Neuronal stem cell (in vitro differentiated cells): ENCODE measurements at regions not wholly inside any gene's neighbourhood (a gene's known extent, or its start where the extent isn't known, plus 50 kb on each side); places are given as distances from the start of the nearest gene placed in this dataset.
"Not testable (repeated sequence)": the region's sequence is repeated elsewhere in the genome, so short reads cannot be mapped to it uniquely, and the experiment has no call there.

Source experiments
- DNase-seq: peaks from one replicate; pipeline ENCODE4 v3.0.0-alpha.2; 2013; ENCODE audit warnings: low spot score
- H2AFZ ChIP-seq: one replicate; pipeline ENCODE4 v1.6.1; 2013; ENCODE audit warnings: mild to moderate bottlenecking, low read length, inconsistent platforms
- H2AK5ac ChIP-seq: 2 replicates; pipeline ENCODE4 v1.6.1; 2013; ENCODE audit warnings: low read depth, mild to moderate bottlenecking, inconsistent platforms, low read length, moderate library complexity, mixed read lengths
- H2BK120ac ChIP-seq: 2 replicates; pipeline ENCODE4 v1.6.1; 2013; ENCODE audit warnings: low read depth, mild to moderate bottlenecking, inconsistent platforms, low read length, moderate library complexity, mixed read lengths
- H2BK12ac ChIP-seq: one replicate; pipeline ENCODE4 v1.6.1; 2013; ENCODE audit warnings: low read length, inconsistent platforms
- H2BK15ac ChIP-seq: 2 replicates; pipeline ENCODE4 v1.6.1; 2013; ENCODE audit warnings: mild to moderate bottlenecking, low read length, inconsistent platforms, mixed read lengths
- H2BK5ac ChIP-seq: one replicate; pipeline ENCODE4 v1.6.1; 2013; ENCODE audit warnings: inconsistent platforms, mild to moderate bottlenecking, low read length, moderate library complexity
- H3K14ac ChIP-seq: one replicate; pipeline ENCODE4 v1.6.1; 2013; ENCODE audit warnings: low read length, inconsistent platforms
- H3K18ac ChIP-seq: 2 replicates; pipeline ENCODE4 v1.6.1; 2013; ENCODE audit warnings: low read length, inconsistent platforms
- H3K23ac ChIP-seq: 2 replicates; pipeline ENCODE4 v1.6.1; 2013; ENCODE audit warnings: low read depth, mild to moderate bottlenecking, mixed read lengths, low read length, inconsistent platforms; ENCODE audit not compliant: poor library complexity
- H3K27ac ChIP-seq: replicated peaks from 3 replicates; pipeline ENCODE4 v1.5.1; 2013; ENCODE audit warnings: low read length, inconsistent platforms
- H3K27me3 ChIP-seq, 3 experiments: 2 replicates each; pipeline ENCODE4 v1.6.1; 2013; ENCODE audit warnings: low read length in 3 of 3, mild to moderate bottlenecking in 2 of 3, inconsistent platforms in 1 of 3, low read depth in 1 of 3, mixed read lengths in 1 of 3, moderate library complexity in 1 of 3; ENCODE audit not compliant: control insufficient read depth in 3 of 3, insufficient read depth in 3 of 3
- H3K36me3 ChIP-seq, 2 donors: replicated peaks in 1 of 2; 2 replicates each; pipeline ENCODE4 v1.6.1; 2013; ENCODE audit warnings: low read length in 2 of 2; ENCODE audit not compliant: control insufficient read depth in 2 of 2, insufficient read depth in 2 of 2
- H3K4ac ChIP-seq: 2 replicates; pipeline ENCODE4 v1.6.1; 2013; ENCODE audit warnings: inconsistent platforms, mild to moderate bottlenecking, low read length, moderate library complexity
- H3K4me1 ChIP-seq, 2 donors: 1 replicate in 1 of 2; 2 replicates in 1 of 2; pipeline ENCODE4 v1.6.1; 2013; ENCODE audit warnings: low read length in 2 of 2, low read depth in 1 of 2; ENCODE audit not compliant: control insufficient read depth in 2 of 2, insufficient read depth in 1 of 2
- H3K4me2 ChIP-seq: one replicate; pipeline ENCODE4 v1.6.1; 2013; ENCODE audit warnings: mild to moderate bottlenecking, low read length, inconsistent platforms; ENCODE audit not compliant: insufficient read depth, poor library complexity, severe bottlenecking
- H3K4me3 ChIP-seq, 2 donors: 2 replicates each; pipeline ENCODE4 v1.5.1; 2013; ENCODE audit warnings: low read length in 2 of 2, mild to moderate bottlenecking in 2 of 2, inconsistent platforms in 1 of 2, moderate library complexity in 1 of 2
- H3K79me1 ChIP-seq: one replicate; pipeline ENCODE4 v1.6.1; 2013; ENCODE audit warnings: low read depth, mild to moderate bottlenecking, inconsistent platforms, low read length, moderate library complexity
- H3K9ac ChIP-seq: one replicate; pipeline ENCODE4 v1.6.1; 2013; ENCODE audit warnings: mild to moderate bottlenecking, low read depth, low read length, inconsistent platforms; ENCODE audit not compliant: poor library complexity
- H3K9me3 ChIP-seq, 2 donors: replicated peaks in 1 of 2; 2 replicates each; pipeline versions ENCODE3 to v1.6.1; 2013; ENCODE audit warnings: low read length in 2 of 2, mild to moderate bottlenecking in 2 of 2, inconsistent platforms in 1 of 2, low read depth in 1 of 2, mixed read lengths in 1 of 2, moderate library complexity in 1 of 2; ENCODE audit not compliant: control insufficient read depth in 2 of 2, insufficient read depth in 1 of 2
- H4K8ac ChIP-seq: one replicate; pipeline ENCODE4 v1.6.1; 2013; ENCODE audit warnings: low read depth, mild to moderate bottlenecking, inconsistent platforms, low read length, moderate library complexity
- H4K91ac ChIP-seq: one replicate; pipeline ENCODE4 v1.6.1; 2013; ENCODE audit warnings: low read length, low read depth, mild to moderate bottlenecking, inconsistent platforms; ENCODE audit not compliant: poor library complexity
- WGBS, 2 donors: extraction: QIAGEN DNeasy Blood & Tissue Kit; methylation state at CpG; one replicate each; pipeline ENCODE4 v1.1.7; 2013; ENCODE audit warnings: missing lambda C conversion rate in 2 of 2, mixed read lengths in 1 of 2; ENCODE audit not compliant: insufficient read length in 2 of 2, insufficient replicate concordance in 1 of 2; ENCODE audit errors: extremely low coverage in 2 of 2; 5-methylcytosine and 5-hydroxymethylcytosine counted together

DNA sequence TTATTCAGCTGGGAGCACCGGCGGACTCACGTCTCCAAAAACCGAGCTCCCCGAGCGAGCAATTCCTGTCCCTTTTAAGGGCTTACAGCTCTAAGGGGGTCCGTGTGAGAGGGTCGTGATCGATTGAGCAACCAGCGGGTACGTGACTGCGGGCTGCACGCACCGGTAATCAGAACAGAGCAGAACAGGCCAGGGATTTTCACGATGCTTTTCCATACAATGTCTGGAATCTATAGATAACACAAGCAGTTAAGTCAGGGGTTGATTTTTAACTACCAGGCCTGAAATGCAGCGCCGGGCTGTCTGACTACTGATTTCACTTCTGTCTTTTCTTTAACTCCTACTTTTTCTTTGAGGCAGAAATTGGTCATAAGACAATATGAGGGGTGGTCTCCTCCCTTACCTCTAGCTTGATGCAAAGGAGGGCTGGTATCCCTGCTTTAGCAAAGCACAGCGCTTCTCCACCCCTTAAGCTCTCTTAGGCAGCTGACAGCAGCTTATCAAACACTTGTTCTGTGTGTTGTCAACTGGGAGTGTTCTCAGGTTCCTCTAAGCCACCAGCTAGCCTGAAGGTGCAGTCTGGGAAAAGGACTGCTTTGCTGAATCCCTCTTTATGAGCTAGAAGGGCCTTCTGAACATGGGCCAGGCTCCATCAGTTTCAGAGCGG, 323.8 kb upstream of the CCL2 start:
- H2AK5ac ChIP-seq, H3K27me3 ChIP-seq, H2AFZ ChIP-seq, DNase-seq, H2BK120ac ChIP-seq, H3K9me3 ChIP-seq, H3K4ac ChIP-seq, H3K4me2 ChIP-seq, H4K91ac ChIP-seq, H2BK12ac ChIP-seq, H3K23ac ChIP-seq, H4K8ac ChIP-seq, H2BK15ac ChIP-seq, H3K36me3 ChIP-seq, H3K18ac ChIP-seq, H3K4me3 ChIP-seq, H3K27ac ChIP-seq, H3K9ac ChIP-seq, H2BK5ac ChIP-seq, H3K79me1 ChIP-seq, H3K14ac ChIP-seq: not testable (repeated sequence)
- H3K4me1 ChIP-seq = peaks cover 0 to 11% of the 10 kb centered on the region in 2 donors
- WGBS, 2 donors = no CpG with 5 or more reads among the region's 19 CpGs

DNA sequence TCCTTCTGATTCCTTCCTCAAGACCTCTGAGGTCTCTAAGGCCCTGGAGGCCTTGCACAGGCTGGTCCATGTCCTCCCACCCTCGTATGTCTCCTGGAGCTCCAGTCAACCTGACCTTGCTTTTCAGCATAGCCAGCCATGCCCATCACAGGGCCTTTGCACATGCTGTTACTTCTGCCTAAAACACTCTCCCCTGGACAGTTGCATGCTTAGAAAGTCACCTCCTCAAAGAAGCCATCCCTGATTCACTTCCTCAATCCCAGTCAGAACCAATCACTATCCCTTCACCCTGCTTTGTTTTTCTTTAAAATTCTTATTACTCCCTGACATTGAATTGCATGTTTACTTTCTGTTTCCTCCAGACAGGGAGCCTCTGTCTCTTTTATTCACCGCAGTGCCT, 322.1 kb upstream of the CCL2 start:
- no CpG with 5 or more reads among the region's 2 CpGs for WGBS, 2 donors
- Histone ChIP-seq H2AFZ (no peak overlapping the region), H3K14ac (no peak overlapping the region), H3K18ac (no peak overlapping the region), H4K8ac (no peak overlapping the region), H3K36me3 (no peaks in the 10 kb centered on the region), H2BK120ac (no peak overlapping the region), H3K4ac (no peak overlapping the region), H3K4me2 (no peak overlapping the region), H2AK5ac (no peak overlapping the region), H3K79me1 (no peaks in the 10 kb centered on the region), H3K4me1 (peaks cover 0 to 11% of the 10 kb centered on the region in 2 donors), H3K27ac (no peak overlapping the region), H3K27me3 (no peaks in the 10 kb centered on the region), H3K23ac (no peak overlapping the region), H4K91ac (no peak overlapping the region), H3K9ac (no peak overlapping the region), H2BK12ac (no peak overlapping the region), H3K9me3 (no peaks in the 10 kb centered on the region), H3K4me3 (no peak overlapping the region), H2BK5ac (no peak overlapping the region), H2BK15ac (no peak overlapping the region)
- DNase-seq = no peak

DNA sequence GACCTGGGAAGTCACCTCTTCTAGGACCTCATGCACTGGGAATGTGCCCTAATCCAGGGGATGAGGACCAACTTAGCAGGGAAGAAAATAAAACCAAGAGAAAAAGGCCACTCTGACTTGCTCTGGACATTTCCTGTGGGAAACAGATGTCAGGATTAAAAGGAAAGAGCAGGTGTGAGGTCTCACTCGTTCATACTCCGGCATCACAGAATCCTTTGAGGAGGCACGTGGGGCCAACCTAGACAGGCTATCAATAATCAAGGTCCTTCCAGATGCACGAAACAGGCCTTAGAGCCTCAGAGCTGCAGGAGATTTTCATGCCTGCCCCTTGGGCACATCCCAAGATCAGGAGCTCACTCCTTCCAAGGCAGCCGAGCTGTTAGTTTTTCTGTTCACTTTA, 321.5 kb upstream of the CCL2 start:
- no CpG with 5 or more reads among the region's 5 CpGs for WGBS, 2 donors
- H3K14ac ChIP-seq = no peak overlapping the region

DNA sequence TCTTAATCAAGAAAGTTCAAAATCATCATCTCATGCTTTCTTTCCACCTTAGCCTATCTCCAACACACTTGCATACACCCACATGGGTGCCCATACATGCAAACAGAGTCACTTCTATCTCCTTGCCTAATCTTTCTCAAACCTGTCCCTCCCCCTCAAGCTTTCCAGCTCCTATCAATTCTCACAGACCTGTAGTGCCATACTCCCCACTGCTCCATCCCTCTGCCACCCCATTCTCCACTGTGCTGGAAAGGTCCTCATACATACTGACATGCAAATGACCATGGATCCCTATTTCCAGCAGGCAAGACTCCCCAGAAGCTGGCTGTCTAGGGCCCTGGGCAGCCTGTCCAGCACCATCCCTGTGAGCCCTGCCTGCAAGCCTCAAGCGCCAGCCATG, 320.4 kb upstream of the CCL2 start:
- Histone ChIP-seq H3K36me3 (no peaks in the 10 kb centered on the region), H3K4ac (no peak overlapping the region), H3K9me3 (no peaks in the 10 kb centered on the region), H3K18ac (no peak overlapping the region), H2BK12ac (no peak overlapping the region), H2AFZ (no peak overlapping the region), H3K23ac (no peak overlapping the region), H3K4me2 (no peak overlapping the region), H3K14ac (no peak overlapping the region), H3K79me1 (no peaks in the 10 kb centered on the region), H3K9ac (no peak overlapping the region), H3K27me3 (no peaks in the 10 kb centered on the region), H2AK5ac (no peak overlapping the region), H4K91ac (no peak overlapping the region), H4K8ac (no peak overlapping the region), H3K27ac (no peak overlapping the region), H3K4me3 (no peak overlapping the region), H2BK5ac (no peak overlapping the region), H2BK120ac (no peak overlapping the region), H3K4me1 (no peaks in the 10 kb centered on the region), H2BK15ac (no peak overlapping the region)
- no peak for DNase-seq
- WGBS, 2 donors = no CpG with 5 or more reads among the region's 1 CpG

More for the DNA sequence above, 321.5 kb upstream of the CCL2 start:
- Histone ChIP-seq H2BK15ac (no peak overlapping the region), H3K27ac (no peak overlapping the region), H3K4ac (no peak overlapping the region), H3K18ac (no peak overlapping the region), H3K9ac (no peak overlapping the region), H3K4me1 (peaks cover 0 to 10% of the 10 kb centered on the region in 2 donors), H3K36me3 (no peaks in the 10 kb centered on the region), H4K8ac (no peak overlapping the region), H2BK5ac (no peak overlapping the region), H2BK120ac (no peak overlapping the region), H3K4me3 (no peak overlapping the region), H2AK5ac (no peak overlapping the region), H3K27me3 (no peaks in the 10 kb centered on the region), H2BK12ac (no peak overlapping the region), H4K91ac (no peak overlapping the region), H3K79me1 (no peaks in the 10 kb centered on the region), H3K4me2 (no peak overlapping the region), H3K23ac (no peak overlapping the region), H2AFZ (no peak overlapping the region), H3K9me3 (no peaks in the 10 kb centered on the region)
- DNase-seq = no peak
